Stimulated activated CD4-positive, alpha-beta T cell treated with anti-CD3 and anti-CD28 coated beads, Interleukin-1b, Interleukin-23, amount 100 ng/mL, for 24 hours (primary cell): ENCODE measurements at regions not wholly inside any gene's neighbourhood (a gene's known extent, or its start where the extent isn't known, plus 50 kb on each side); places are given as distances from the start of the nearest gene placed in this dataset.

Experiments used
- DNase-seq, 4 experiments: peaks; one replicate each; pipeline ENCODE4 v3.0.0-alpha.2; 2020; ENCODE audit warnings: low read depth in 4 of 4, low spot score in 1 of 4

DNA sequence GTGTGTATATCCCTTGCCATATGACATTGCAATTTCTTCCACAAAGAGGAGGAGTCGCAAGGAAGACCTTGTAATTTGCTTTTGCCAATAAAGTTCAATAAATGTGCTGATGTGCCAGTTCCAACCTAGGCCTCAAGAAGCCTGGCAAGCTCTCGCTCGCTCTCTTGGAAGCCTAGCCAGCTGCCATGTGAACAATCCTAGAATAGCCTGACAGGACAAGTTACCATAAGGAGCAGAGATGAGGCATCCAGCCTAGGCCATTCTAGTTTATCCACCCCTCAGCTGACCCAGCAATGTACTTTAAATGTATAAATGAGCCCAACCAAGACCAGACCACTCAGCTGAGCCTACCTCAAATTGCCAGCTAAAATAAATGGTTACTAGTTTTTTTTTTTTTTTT lies 145.7 kb upstream of the QRFPR start:
- no peak for DNase-seq

GRCh38 chr4:121519236-121519838 lies 138.5 kb upstream of the QRFPR start:
- no peak for DNase-seq

DNA sequence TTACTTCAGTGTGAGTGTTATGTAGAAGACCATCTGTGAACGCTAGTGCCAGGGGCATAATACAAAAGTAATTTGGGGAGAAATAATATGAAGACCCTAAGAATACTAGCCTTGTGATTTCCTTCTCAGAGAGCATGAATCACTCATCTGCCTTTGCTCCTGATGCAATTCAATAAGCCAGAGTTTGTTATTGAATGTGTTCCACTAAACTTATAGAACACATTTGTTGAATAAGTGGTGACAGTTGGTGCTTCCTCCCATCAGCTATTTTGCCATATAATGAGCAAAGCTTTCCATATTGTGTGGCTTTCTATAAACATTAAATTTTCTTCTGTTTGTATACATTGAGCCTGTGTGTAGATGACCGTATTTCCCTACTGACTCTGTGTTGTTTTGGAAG lies 136.4 kb upstream of the QRFPR start:
- DNase-seq = no peak

DNA sequence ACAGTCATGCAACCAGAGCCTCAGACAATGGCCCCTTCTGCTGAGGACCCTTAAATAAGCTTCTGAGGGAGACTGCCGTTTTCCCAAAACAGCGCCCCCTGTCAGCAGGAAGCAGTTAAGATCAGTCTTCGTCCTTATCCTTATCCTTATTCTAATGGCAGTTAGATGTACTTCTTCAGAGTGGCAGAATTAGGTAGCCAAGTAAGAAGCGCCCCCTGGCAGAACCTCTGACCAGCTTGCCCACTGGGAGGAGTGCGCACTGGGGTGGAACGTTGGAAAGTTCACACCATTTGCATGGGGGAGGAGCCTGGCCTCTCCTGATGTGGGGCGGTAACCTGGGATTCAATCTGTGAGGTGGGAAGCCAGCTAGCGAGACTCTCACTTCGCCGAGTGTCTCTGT lies 133.6 kb upstream of the QRFPR start:
- no peak for DNase-seq

GRCh38 chr4:121510341-121510874 lies 129.6 kb upstream of the QRFPR start:
- no peak for DNase-seq

- no peak for DNase-seq
These were observed 104.5 kb upstream of the QRFPR start for GRCh38 chr4:121485190-121485804.

DNA sequence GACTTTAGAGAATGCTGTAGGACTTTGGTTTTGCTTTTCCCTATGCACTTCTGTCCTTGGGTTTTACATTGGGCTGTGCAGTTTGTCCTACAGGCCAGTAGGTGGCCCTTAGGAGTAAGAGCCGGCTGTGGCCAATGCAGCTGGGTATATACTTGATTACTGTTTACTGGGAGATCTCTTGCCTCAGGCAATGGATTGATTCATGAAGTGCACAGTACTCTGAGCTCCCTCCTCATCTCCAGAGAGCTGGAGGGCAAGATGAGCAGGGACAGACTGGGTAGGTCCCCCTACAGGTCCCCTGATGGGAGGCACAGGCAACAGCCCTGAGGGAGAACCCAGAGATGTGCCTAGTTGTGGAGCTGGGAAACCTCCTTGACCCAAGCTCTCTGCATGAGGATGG lies 103.8 kb upstream of the QRFPR start:
- no peak for DNase-seq

DNA sequence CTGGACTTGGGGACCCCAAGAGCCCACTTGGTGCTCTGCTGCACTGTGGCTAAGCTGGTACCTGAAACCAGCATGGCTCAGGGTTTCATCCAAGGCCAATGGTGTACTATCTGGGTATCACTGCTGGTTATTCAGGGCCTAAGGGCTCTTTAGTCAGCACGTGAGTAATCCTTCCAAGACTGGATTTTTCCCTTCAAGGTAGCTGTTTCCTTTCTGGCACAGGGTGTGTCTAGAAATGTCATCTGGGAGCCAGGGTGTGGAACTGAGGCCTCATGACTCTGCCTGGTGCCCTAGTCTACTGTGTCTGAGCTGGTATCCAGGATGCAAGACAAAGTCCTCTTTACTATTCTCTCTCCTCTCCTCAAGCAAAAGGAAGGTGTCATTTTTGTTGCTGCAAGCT lies 99.0 kb upstream of the QRFPR start:
- DNase-seq = no peak

DNA sequence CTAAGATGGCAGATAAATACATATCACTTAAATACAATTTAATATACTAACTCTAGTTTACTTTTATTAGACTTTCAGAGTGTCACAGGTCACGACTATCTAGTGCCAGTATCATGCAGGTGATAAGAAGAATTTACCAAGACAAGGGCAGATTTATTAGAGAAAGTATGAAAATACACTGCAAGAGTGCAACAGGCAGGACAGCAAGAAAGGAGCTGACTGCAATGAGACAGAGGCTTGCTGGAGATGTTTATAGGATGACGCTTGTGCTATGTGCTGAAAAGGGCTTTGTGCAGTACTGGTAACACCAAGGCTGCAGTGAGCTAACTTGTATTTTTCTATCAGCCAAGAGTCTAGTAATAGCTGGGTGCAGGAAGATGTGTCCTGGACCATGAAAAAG lies 96.7 kb upstream of the QRFPR start:
- no peak for DNase-seq

DNA sequence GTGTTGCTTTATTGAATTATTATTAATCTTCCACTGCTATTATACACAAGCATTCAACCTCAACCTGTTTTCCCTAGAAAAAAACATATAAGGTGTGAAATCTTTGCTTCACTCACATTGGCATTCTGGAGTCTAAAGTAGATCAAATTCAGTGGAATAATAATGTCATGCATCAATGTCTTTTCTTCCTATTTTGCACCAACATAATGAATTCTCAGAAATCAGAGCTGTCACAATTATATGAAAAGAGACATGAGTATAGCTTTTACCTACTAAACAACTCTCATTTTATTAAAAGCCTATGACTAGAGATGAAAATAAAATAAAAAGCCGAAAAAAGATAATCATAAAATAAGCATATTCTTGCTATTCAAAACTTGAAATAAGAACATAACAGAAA lies 96.3 kb upstream of the QRFPR start:
- no peak for DNase-seq

- DNase-seq = no peak
These were observed 92.3 kb upstream of the QRFPR start for GRCh38 chr4:121472937-121473721.

GRCh38 chr4:121464854-121465253 lies 84.0 kb upstream of the QRFPR start:
- no peak for DNase-seq

DNA sequence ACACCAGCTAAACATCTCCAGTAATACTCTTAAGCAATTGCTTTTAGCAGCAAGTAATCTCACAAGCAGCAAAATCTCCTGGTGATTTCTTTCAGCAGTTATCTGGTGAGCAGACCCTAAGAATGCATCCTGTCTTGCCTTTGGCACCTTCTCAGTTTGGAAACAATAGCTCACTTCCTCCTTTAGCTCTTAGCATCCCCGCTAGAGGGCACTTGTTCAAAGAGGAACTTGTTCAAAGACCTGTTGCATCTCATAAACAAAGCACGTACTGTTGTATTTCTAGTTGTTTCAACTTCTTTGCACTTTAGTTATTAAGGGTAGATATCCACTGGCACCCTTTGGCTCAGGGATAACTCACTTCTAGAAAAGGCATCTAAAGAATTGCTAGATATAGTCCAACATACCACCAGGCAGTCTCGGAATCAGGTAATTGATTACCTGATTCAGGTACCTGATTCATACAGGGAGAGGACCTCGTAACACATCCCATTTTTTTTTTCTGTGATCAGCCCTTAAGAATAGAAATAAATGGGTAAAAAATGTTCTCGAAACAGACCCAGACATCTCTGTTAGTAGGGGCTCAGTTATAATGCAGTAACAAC lies 81.9 kb upstream of the QRFPR start:
- peak in 3 of 4 experiments; percentile 2 to 11 (median 8) for DNase-seq

GRCh38 chr4:121459026-121459425 lies 78.2 kb upstream of the QRFPR start:
- no peak for DNase-seq

DNA sequence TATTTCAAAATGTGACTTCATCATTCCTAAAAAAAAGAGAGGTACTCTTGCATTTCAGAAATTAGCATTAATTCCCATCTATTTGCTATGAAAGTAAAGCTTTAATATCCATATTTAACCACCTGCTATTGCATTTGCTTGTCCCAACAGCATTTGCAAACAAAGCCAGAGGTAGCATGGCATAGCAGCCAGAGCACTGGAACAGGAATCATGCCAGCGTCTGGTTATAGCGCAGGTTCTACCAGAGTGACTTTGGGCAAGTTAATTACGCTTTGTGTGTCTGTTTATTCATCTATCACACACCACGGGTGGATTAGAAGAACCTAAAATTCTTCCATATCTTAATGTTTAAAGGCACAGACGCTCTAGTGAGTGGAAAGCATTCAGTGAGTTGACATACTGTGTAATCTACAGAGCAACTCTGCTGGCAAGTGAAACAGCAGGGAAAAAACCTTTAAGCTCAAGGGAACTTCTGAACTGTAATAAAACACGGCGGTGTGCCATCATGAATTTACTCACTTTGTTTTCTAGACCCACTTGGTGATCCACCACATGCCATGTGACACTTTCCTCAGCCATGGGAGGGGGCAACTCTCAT lies 76.6 kb upstream of the QRFPR start:
- no peak for DNase-seq

DNA sequence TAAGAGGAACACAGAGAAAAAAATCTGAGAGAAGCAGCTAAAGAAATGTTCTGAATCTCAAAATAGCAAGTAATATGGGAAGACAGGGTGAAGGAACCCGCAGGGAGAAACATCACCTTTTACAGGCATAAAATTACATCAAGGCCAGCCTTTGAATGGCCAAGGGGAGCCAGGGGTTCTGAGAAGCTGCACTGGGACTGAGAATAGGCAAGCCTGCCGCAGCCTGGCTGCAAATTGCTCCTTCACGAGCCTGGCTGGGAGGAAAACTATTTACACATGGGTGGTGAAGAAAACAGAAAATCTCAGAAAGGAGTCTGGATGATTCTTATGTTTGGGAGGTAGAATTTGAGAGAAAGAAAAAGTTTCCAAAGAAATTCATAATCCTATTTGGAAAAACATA lies 74.5 kb upstream of the QRFPR start:
- DNase-seq = no peak

DNA sequence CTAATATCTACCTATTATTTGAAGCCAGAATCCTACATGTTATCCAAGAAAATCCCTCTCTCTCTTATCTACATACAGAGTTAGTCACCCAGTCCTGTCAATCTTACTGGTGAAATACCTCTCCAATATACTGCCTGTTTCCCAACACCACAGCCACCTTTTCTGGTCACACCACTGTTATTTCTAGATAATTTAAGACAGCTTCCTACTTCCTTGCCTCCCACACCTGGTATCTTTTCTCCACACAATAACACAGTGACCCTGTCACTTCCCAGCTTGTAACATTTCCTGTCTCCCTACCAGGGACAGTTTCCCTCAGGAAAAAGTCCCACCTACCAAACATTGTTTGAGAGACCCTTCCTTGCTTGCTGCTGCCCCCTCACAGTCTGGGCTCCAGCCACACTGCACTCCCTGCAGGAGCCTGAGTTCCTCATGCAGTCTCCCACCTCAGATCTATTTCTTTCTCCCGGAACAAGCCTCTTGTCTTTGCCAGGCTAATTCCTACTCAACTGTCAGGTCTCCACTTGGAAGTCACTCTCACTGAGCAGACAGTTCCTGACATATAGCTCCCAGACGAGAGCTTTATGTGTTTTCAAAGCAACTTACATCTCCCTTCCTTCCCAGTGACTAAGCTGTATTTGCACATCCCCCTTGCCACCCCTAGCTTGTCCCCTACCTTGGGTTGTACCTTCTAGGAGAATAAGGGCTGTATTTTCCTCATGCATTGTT lies 73.6 kb upstream of the QRFPR start:
- no peak for DNase-seq

- DNase-seq = no peak
These were observed 70.5 kb upstream of the QRFPR start for GRCh38 chr4:121451310-121451709.

DNA sequence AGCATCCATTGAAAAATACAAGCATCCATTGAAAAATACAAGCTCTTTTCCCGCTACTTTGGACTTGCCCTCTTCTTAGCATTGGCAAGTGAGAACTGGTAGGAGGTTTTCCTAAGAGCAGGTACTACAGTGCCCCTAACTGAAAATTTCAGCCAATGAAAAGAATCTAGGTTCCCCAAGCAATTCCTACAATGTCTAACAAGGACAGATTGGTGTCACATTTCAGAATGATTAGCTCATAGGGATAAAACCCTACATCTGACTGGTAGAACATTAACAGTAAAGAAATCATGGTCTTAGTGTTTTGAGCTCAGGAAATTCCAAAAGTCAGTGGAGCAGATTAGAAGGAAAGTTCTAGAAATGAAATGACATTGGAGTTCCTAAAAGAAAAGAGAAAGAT lies 68.6 kb upstream of the QRFPR start:
- DNase-seq = no peak

GRCh38 chr4:121448231-121448630 lies 67.4 kb upstream of the QRFPR start:
- DNase-seq = no peak

DNA sequence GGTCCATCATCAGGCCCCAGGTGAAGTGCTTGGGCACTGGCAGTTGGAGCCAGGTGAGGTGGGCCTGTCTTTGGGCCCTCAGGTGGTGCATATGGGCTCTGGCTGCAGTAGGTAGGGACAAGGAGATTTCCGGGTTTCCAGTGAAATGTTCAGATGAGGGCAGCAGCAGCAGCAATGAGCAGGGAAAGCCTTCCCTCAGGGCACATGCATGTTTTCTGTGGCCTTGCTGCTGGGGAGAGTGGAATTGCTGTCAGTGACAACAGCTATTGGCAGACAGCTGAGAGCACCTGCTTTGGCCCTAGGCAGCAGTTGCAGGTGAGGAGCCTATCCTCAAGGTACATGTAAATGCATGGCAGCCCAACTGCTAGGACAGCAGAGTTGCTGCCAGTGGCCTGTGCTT lies 58.9 kb upstream of the QRFPR start:
- no peak for DNase-seq
